K562 (cell line): ENCODE measurements at regions not wholly inside any gene's neighbourhood (a gene's known extent, or its start where the extent isn't known, plus 50 kb on each side); places are given as distances from the start of the nearest gene placed in this dataset.

ENCODE experiments used
- ATAC-seq: fragments of 200-7000 bp; cut with Tn5 transposase; 3 replicates; pipeline ENCODE4 v1.9.1; 2020; ENCODE audit warnings: moderate library complexity
- BruUV-seq: library from RNA; stranded (reverse); fragments of 400-500 nt; replicated peaks from 2 replicates; lab custom pipeline; 2021; lab: Mats Ljungman, UMichigan
- CTCF ChIA-PET: fragments of 300-600 bp; formaldehyde crosslinking; extraction: SDS; loops from one replicate; lab custom pipeline; 2021; ENCODE audit warnings: low intra/inter-chr PET ratio; lab: Yijun Ruan, JAX
- POLR2A ChIA-PET: fragments of 300-600, 350-650 bp; sonication (Branson Sonifier 250); formaldehyde crosslinking; extraction: SDS; loops from one replicate; lab custom pipeline; 2021; ENCODE audit warnings: antibody characterized with exemption, inconsistent platforms; lab: Yijun Ruan, JAX
- DNase-seq, 4 experiments: peaks; one replicate each; pipeline versions ENCODE4 v3.0.0 to v3.0.0-alpha.2; 2011 to 2018; ENCODE audit warnings: low spot score in 3 of 4, mixed read lengths in 3 of 4; ENCODE audit errors: extremely low read depth in 1 of 4
- FAIRE-seq: peaks from 2 replicates; lab custom pipeline; 2011; peaks lifted over from hg19 to GRCh38; lab: Jason Lieb, UNC
- H2AFZ ChIP-seq: 2 replicates; pipeline ENCODE4 v1.6.0; 2011; ENCODE audit warnings: low read depth, low read length, control low read depth, inconsistent platforms
- H3K27ac ChIP-seq: fragments of 200-600 bp; 3 replicates; pipeline ENCODE4 v1.8.0; 2011; ENCODE audit warnings: low read depth, mild to moderate bottlenecking, control low read depth, inconsistent platforms, low read length, moderate library complexity, mixed read lengths; ENCODE audit errors: extremely low read depth
- H3K27me3 ChIP-seq, 2 experiments: fragments of 300-600 bp in 1 of 2; 2 replicates in 1 of 2; 3 replicates in 1 of 2; pipeline versions ENCODE4 v1.6.0 to v1.8.0; 2011; ENCODE audit warnings: inconsistent platforms in 2 of 2, low read length in 2 of 2, mild to moderate bottlenecking in 1 of 2, mixed read lengths in 1 of 2, moderate library complexity in 1 of 2; ENCODE audit not compliant: control insufficient read depth in 2 of 2, insufficient read depth in 2 of 2
- H3K36me3 ChIP-seq: fragments of 300-600 bp; 3 replicates; pipeline ENCODE4 v1.8.0; 2011; ENCODE audit warnings: mild to moderate bottlenecking, low read length, inconsistent platforms; ENCODE audit not compliant: control insufficient read depth, insufficient read depth
- H3K4me1 ChIP-seq, 2 experiments: fragments of 200-600 bp in 1 of 2; replicated peaks in 1 of 2; 2 replicates in 1 of 2; 3 replicates in 1 of 2; pipeline versions ENCODE4 v1.5.1 to v1.8.0; 2011; ENCODE audit warnings: inconsistent platforms in 2 of 2, low read length in 2 of 2, mild to moderate bottlenecking in 1 of 2, mixed read lengths in 1 of 2, moderate library complexity in 1 of 2; ENCODE audit not compliant: control insufficient read depth in 2 of 2, insufficient read depth in 2 of 2
- H3K4me2 ChIP-seq: 2 replicates; pipeline ENCODE4 v1.6.1; 2011; ENCODE audit warnings: low read length, control low read depth, inconsistent platforms, mixed read lengths; ENCODE audit not compliant: insufficient read depth
- H3K4me3 ChIP-seq: fragments of 200-600 bp; sonication (generic), shearing (Covaris generic); 2 replicates; pipeline ENCODE4 v1.5.1; 2016; ENCODE audit warnings: control low read depth, inconsistent platforms
- H3K79me2 ChIP-seq: fragments of 200-600 bp; 3 replicates; pipeline ENCODE4 v1.8.0; 2011; ENCODE audit warnings: low read length, inconsistent platforms; ENCODE audit not compliant: control insufficient read depth, insufficient read depth
- H3K9ac ChIP-seq, 2 experiments: 2 replicates each; pipeline versions ENCODE4 v1.6.0 to v1.6.1; 2011; ENCODE audit warnings: low read depth in 2 of 2, low read length in 2 of 2, control low read depth in 1 of 2, inconsistent platforms in 1 of 2, mild to moderate bottlenecking in 1 of 2, mixed read lengths in 1 of 2; ENCODE audit not compliant: insufficient read depth in 1 of 2
- H3K9me1 ChIP-seq: one replicate; pipeline ENCODE4 v1.6.0; 2011; ENCODE audit warnings: inconsistent platforms, mild to moderate bottlenecking, low read length, moderate library complexity; ENCODE audit not compliant: control insufficient read depth, insufficient read depth
- H3K9me3 ChIP-seq: replicated peaks from 2 replicates; pipeline ENCODE4 v1.5.1; 2011; ENCODE audit warnings: low read depth, low read length, inconsistent platforms; ENCODE audit not compliant: control insufficient read depth, insufficient read depth
- H4K20me1 ChIP-seq: replicated peaks from 2 replicates; pipeline ENCODE4 v1.6.1; 2011; ENCODE audit warnings: low read length, inconsistent platforms, mixed read lengths; ENCODE audit not compliant: control insufficient read depth, insufficient read depth
- ATF7 ChIP-seq: fragments of 450-650 bp; IDR thresholded peaks from 2 replicates; pipeline ENCODE4 v1.7.1; 2014; ENCODE audit warnings: mild to moderate bottlenecking, moderate library complexity
- LEF1 ChIP-seq: fragments of 450-650 bp; IDR thresholded peaks from 2 replicates; pipeline ENCODE4 v1.6.1; 2016; ENCODE audit warnings: mild to moderate bottlenecking
- MEIS2 ChIP-seq: fragments of 450-650 bp; IDR thresholded peaks from 2 replicates; pipeline ENCODE4 v1.6.1; 2014; ENCODE audit warnings: mild to moderate bottlenecking; ENCODE audit not compliant: partially characterized antibody
- NFYB ChIP-seq: IDR thresholded peaks from 2 replicates; pipeline ENCODE4 v1.6.1; 2011; ENCODE audit warnings: mild to moderate bottlenecking, moderate library complexity; ENCODE audit not compliant: insufficient read length; ENCODE audit errors: extremely low read depth
- NUFIP1 ChIP-seq: fragments of 450-650 bp; IDR thresholded peaks from 2 replicates; pipeline ENCODE4 v1.6.1; 2018; ENCODE audit not compliant: partially characterized antibody
- PTRF ChIP-seq: fragments of 450-650 bp; IDR thresholded peaks from 2 replicates; pipeline ENCODE4 v1.6.1; 2016; ENCODE audit warnings: mild to moderate bottlenecking, missing genetic modification characterization, missing compliant biosample characterization
- RBFOX2 ChIP-seq: fragments of 200-400 bp; formaldehyde crosslinking; IDR thresholded peaks from 2 replicates; pipeline ENCODE4 v1.6.1; 2017; ENCODE audit warnings: low read depth, mild to moderate bottlenecking, low read length, moderate library complexity
- RFX7 ChIP-seq: fragments of 250-450 bp; sonication (Bioruptor Pico); IDR thresholded peaks from 2 replicates; pipeline ENCODE4 v1.5.1; 2021; ENCODE audit warnings: mild to moderate bottlenecking
- SRSF1 ChIP-seq: fragments of 200-400 bp; formaldehyde crosslinking; IDR thresholded peaks from 2 replicates; pipeline ENCODE4 v1.6.1; 2017; ENCODE audit warnings: mild to moderate bottlenecking, low read depth, low read length, moderate library complexity
- U2AF2 ChIP-seq: fragments of 200-400 bp; formaldehyde crosslinking; optimal IDR thresholded peaks from 2 replicates; pipeline ENCODE3; 2017; ENCODE audit warnings: low read depth, mild to moderate bottlenecking, low read length
- WGBS: fragments of 100-300 bp; shearing (Covaris generic); methylation state at CpG from one replicate; pipeline ENCODE4 v1.1.6; 2016; ENCODE audit warnings: low coverage, mixed read lengths; ENCODE audit not compliant: insufficient coverage; ENCODE audit errors: missing lambda C conversion rate; 5-methylcytosine and 5-hydroxymethylcytosine counted together
- in situ Hi-C: fragments of 300-500 bp; cut with MboI; formaldehyde crosslinking; loops from 4 replicates; pipeline ENCODE4 v1.15.0; 2018; ENCODE audit warnings: inconsistent platforms, mixed read lengths
- intact Hi-C: fragments of 100-400 bp; cut with micrococcal nuclease; formaldehyde crosslinking; loops from 2 replicates; pipeline ENCODE4 v1.14.2; 2022
- TF ChIP-seq, protein P1 (sequence below): sonication (generic); formaldehyde crosslinking; IDR thresholded peaks from 2 replicates; pipeline ENCODE4 v1.8.0; 2023; ENCODE audit warnings: mild to moderate bottlenecking, missing genetic modification reagents

DNA sequence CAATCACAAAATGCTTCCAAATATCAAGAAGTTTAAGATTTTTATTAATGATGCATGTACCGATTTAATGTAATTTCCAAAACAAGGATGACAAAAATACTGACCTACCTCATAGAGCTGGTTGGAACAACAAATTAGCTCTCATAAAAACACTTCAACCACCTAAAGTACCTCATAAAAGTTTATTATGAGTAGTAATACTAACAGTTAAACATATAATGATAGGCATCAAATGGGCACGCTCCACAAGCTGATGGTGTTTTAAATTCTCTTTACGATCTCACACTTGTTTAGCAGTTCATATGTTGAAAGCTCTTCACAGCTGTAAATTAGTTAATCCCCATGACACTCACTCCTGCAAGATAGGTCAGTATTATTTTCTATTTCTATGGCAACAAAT, 150.0 kb upstream of the KIF2A start:
- no peaks in the 10 kb centered on the region for H3K9me3 ChIP-seq
- TF ChIP-seq NFYB, result no peak
- TF ChIP-seq MEIS2, result no peak
- no peak for TF ChIP-seq LEF1
- TF ChIP-seq, all 486 proteins: peak for 0
- Histone ChIP-seq H3K36me3 (no peaks in the 10 kb centered on the region), H3K27ac (no peak overlapping the region), H3K9me1 (no peaks in the 10 kb centered on the region), H3K79me2 (no peaks in the 10 kb centered on the region), H3K4me3 (no peak overlapping the region), H3K9ac (no peak overlapping the region), H3K4me2 (no peak overlapping the region), H4K20me1 (no peaks in the 10 kb centered on the region), H3K27me3 (no peaks in the 10 kb centered on the region), H3K4me1 (no peaks in the 10 kb centered on the region), H2AFZ (no peak overlapping the region)
- POLR2A ChIA-PET, result no interaction called here
- CTCF ChIA-PET, result no interaction called here
- ATAC-seq (no peak), FAIRE-seq (no peak), DNase-seq (no peak)
- intact Hi-C loops (no loop called here), in situ Hi-C loops (no loop called here)
- no TSS peak for BruUV-seq
- WGBS, result 0% methylated on average over 3 of the region's 3 CpGs

DNA sequence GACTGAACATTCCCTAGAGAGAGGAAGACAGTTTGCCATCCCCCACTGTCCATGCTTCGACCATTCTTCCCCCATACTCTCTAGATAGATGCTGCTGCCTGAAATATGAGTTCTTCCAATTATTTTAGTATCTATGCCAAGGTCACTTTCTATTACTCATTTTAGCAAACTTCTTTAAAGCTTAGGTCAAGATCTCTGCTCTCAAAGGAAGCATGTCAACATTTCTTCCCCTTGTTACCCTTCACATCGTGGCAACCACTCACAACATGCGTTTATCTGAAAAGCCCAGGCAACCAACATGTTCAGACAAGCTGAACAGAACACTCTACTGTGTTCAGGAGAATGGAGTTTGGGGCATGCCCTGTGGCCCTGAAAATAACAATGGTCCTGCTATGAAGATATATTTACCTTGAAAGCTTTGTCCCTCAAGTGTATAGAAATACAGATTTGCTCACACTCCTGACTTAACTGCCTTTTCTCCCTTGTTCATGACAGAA, 138.4 kb upstream of the KIF2A start:
- Histone ChIP-seq H3K4me3 (no peak overlapping the region), H3K79me2 (no peaks in the 10 kb centered on the region), H3K9me3 (no peaks in the 10 kb centered on the region), H3K27ac (no peak overlapping the region), H3K4me1 (peaks cover 0 to 5% of the 10 kb centered on the region in 2 experiments; a peak in 1 of 5 replicates), H4K20me1 (no peaks in the 10 kb centered on the region), H2AFZ (no peak overlapping the region), H3K9me1 (no peaks in the 10 kb centered on the region), H3K4me2 (no peak overlapping the region), H3K36me3 (no peaks in the 10 kb centered on the region), H3K9ac (no peak overlapping the region), H3K27me3 (peaks cover 5% of the 10 kb centered on the region in 2 experiments; a peak in 2 of 5 replicates)
- intact Hi-C loops (no loop called here), in situ Hi-C loops (no loop called here)
- no peak for ATAC-seq
- WGBS, result 0% methylated on average over 3 of the region's 3 CpGs
- no peak for FAIRE-seq
- no peak for DNase-seq
- ChIA-PET CTCF (no interaction called here), POLR2A (no interaction called here)
- no TSS peak for BruUV-seq
- TF ChIP-seq PTRF (no peak), RBFOX2 (no peak), NUFIP1 (no peak), U2AF2 (no peak), SRSF1 (no peak), ATF7 (no peak), RFX7 (CRISPR knock-in tag) (no peak)
- TF ChIP-seq, protein P1, sequence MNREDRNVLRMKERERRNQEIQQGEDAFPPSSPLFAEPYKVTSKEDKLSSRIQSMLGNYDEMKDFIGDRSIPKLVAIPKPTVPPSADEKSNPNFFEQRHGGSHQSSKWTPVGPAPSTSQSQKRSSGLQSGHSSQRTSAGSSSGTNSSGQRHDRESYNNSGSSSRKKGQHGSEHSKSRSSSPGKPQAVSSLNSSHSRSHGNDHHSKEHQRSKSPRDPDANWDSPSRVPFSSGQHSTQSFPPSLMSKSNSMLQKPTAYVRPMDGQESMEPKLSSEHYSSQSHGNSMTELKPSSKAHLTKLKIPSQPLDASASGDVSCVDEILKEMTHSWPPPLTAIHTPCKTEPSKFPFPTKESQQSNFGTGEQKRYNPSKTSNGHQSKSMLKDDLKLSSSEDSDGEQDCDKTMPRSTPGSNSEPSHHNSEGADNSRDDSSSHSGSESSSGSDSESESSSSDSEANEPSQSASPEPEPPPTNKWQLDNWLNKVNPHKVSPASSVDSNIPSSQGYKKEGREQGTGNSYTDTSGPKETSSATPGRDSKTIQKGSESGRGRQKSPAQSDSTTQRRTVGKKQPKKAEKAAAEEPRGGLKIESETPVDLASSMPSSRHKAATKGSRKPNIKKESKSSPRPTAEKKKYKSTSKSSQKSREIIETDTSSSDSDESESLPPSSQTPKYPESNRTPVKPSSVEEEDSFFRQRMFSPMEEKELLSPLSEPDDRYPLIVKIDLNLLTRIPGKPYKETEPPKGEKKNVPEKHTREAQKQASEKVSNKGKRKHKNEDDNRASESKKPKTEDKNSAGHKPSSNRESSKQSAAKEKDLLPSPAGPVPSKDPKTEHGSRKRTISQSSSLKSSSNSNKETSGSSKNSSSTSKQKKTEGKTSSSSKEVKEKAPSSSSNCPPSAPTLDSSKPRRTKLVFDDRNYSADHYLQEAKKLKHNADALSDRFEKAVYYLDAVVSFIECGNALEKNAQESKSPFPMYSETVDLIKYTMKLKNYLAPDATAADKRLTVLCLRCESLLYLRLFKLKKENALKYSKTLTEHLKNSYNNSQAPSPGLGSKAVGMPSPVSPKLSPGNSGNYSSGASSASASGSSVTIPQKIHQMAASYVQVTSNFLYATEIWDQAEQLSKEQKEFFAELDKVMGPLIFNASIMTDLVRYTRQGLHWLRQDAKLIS, result no peak
